GM18508 (cell line): ENCODE measurements at regions not wholly inside any gene's neighbourhood (a gene's known extent, or its start where the extent isn't known, plus 50 kb on each side); places are given as distances from the start of the nearest gene placed in this dataset.
A peak's percentile ranks its signal among the peaks of the same experiment; 100 is the strongest.
"Not testable (repeated sequence)": the region's sequence is repeated elsewhere in the genome, so short reads cannot be mapped to it uniquely, and the experiment has no call there.

Experiments used
- ATAC-seq: cut with Tn5 transposase; IDR thresholded peaks from one replicate; pipeline ENCODE4 v1.9.1; 2021; ENCODE audit warnings: moderate number of reproducible peaks; ENCODE audit not compliant: insufficient read depth, unreplicated experiment

DNA sequence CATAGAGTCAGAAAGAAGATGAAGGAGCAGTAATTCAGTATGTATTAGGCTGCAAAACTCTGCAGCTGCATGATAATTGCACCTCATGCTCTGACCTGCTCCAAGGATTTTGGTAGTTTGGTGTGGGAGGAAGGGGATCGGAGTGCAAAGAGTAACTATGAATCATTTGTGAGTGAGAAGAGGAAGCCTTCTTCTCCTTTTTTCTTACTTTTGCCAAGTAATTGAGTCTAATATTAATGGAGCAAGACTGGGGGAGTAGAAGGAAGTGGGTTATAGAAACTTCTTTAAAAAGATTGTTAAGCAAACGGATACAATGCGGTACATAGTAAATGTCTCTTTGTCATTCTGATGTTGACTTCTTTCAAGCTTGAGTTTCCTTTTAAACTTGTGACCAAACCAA is 276.5 kb downstream of the EDEM1 start:
- ATAC-seq = no peak

DNA sequence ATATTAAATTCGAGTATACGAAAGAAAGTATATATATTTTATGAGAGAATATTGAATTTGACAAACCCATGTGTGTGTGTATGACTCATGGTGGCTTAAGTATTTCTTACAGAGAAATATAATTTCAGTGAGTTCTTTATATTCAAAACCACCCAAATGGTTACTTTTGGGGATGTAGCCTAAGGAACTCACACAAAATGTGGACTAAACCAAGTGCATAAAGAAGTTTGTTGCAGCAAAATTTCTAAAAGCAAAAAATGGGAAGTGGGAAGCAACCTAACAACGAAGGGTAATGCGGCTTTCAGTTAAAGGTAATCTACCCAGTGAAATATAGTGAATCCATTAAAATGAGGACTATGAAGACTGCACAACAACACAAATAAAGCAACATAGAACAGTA is 277.1 kb downstream of the EDEM1 start:
- ATAC-seq = no peak

DNA sequence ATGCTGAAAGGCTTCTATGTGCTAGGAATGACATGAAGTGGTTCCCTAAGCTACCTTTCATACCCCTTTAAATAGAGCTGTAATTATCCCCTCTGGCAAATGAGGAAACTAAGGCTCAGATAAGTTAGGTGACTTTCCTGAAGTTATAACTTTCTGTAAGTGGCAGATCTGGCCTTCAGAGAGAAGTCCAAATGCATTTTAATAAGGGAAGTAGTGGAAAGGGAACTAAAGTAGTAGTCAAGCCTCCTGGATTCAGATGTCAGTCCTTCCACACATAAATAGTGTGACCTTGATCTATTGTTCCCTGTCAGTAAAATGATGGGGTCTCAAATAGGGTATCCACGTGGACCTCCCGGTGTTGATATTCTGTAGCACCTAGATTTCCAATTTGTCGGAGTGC is 277.7 kb downstream of the EDEM1 start:
- no peak for ATAC-seq

DNA sequence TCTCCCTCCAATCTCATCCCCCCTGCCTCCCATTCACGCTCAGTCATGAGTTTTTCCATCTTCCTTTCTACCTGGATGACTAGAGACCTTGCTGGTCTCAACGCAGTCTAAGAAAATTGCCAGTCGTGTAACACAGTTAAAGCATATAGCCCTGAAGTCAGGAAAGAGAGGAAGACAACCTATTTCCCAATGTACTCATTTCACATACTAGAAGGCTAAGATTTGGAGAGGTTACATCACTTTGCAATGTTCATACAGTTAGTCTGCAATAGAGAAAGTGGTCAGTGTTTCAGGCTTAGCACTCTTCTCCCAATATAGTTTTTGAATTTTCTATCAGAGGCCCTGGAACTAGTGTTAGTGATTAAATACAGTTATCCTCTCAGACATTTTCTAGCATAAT is 278.6 kb downstream of the EDEM1 start:
- ATAC-seq = no peak

DNA sequence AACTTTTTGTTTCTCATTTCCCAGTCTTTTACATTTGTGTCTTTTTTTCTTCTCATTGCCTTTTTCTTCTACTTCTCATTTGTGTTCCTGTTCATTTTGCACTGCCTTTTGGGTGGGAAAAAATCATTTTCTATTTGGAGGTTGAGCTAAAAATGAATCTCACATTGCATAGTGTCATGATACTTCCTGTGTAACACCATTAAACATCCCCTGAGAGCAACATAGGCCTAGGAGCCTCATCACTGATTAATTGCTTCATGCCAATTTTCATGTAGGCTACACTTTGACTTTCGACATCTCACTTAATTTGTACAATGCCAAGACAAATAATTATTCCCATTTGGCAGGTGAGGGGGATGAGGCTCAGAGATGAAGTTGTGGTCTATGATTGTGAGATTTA is 279.2 kb downstream of the EDEM1 start:
- ATAC-seq = no peak

DNA sequence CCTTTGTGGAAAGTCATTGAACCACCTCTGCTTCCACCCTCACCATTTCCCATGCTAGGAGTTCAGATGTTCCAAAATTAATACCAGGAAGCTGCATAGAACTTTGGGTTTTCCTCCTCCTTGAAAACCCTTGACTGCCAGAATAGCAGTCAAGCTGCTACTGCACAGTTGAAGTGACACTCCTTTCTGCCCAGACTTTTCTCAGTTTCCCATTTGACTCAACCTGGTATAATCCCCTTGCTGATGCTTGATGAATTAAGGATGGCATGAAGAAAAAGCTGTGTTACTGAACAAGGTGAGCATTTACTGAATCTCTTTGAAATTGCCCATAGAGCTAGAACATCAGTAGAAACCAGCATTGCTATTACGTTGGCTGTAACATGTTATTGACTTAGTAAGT is 286.0 kb downstream of the EDEM1 start:
- ATAC-seq = no peak

DNA sequence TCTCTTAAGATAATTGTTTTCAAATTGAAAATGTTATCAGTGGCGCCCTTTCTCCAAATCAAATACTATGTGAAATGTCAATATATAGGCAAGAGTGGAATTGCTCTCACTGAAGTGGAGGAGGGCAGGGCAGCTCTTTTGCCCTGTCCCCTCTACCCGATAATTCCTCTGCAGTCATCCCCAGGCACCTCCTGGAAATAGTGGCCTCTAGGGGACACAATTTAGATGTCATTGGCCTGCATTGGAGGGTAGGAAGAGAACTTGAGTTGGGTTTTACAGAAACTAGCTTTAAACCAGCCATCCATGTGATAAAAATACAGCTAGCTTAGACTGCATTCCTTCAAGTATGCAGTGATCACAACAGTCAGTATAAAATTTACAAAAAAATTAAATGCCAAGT is 288.9 kb downstream of the EDEM1 start:
- no peak for ATAC-seq

DNA sequence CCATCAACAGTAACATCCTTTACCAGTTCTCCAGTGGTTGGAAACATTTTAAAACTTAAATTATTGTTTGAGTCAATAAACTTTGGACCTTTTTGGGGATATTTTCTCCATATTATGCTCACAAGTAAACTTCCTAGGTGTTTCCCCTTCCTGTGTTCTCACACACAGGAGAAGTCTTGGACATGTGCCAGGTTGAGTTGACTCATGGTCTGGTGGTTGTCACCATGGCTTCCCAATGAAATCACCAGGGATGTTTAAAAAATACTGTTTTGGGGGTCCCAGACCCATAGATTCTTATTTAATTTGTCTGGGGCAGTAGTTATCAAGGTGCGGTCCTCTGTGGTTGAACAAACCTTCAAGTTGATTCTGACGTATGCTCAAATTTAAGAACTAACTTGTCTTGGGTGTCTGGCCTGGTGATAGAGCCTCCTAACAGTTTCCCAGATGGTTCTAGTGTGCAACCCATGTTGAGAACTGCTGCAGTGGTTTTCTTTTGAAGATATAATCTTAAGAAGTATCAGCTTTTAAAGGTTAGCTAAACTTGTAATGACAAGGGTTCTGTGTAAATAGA is 291.8 kb downstream of the EDEM1 start:
- ATAC-seq = no peak

DNA sequence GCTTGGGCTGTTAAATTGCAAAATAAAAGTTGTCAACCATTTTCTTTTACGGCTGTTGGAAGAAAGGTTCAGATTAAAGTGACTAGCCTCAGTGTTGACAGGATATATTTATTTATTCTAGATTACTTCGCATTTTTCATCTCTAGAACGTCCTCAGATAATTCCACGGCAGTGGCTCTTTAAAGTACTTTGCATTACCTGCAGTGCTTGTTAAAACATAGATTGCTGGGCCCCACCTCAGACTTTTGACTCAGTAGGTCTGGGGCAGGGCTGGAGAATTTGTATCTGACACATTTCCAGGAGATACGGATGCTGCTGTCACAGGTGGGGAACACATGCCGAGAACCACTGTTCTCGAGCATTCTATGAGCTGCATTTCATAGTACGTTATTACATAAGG is 292.7 kb downstream of the EDEM1 start:
- no peak for ATAC-seq

DNA sequence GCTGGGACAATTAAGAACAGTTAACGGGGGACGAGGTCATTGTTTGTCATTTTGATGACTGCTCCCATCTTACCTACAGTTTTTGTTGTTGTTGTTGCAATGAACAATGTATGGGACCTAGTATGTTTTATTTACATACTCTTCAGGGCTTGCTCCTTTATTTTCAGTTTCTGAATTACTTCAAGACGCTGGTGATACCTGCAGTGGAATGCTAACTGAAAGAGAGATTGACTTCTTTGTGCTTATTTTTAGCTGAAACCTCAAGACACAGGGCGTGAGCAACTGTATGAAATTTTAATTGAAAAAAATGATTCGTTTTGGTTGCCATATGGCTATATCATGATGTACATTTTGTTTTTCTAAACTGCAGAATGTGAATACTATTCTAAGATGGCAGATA is 297.9 kb downstream of the EDEM1 start:
- ATAC-seq = peak; percentile 33

DNA sequence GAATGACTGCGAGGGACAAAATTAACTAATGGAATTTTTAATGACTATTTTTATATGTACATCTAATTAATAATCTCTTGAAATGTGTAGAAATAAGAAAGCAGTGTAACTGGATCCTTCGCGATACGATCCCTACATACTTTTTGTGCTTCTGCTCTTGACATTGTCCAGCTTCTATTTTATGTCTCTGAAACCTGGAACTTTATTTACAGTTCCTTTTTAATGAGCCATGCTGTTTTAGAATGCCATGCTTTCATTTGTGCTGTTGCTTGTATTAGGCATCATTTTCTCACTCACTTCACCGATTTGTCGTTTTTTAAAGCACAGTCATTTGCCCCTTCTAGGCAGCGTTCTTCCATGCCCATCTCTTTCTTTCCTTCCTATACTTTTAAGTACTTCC is 301.3 kb downstream of the EDEM1 start:
- ATAC-seq = no peak

DNA sequence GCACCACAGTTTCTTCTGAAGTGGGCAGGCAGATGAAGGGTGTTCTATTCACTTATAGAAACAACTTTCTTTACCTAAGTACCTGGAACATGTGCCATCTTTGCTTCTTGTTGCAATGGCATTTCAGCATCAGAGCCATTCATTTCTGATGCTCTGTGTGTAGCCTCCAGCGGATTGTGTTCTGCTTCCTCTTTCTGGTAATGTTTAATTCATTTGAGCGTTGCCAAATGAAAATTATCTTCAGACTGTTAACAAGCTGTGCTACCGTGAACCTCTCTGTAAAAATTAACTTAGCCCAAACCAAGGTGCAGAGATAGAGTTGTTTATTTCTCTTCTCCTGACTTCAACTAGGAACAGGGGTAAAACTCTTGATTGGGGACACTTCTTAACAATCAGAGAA is 302.0 kb downstream of the EDEM1 start:
- peak; percentile 90 for ATAC-seq

DNA sequence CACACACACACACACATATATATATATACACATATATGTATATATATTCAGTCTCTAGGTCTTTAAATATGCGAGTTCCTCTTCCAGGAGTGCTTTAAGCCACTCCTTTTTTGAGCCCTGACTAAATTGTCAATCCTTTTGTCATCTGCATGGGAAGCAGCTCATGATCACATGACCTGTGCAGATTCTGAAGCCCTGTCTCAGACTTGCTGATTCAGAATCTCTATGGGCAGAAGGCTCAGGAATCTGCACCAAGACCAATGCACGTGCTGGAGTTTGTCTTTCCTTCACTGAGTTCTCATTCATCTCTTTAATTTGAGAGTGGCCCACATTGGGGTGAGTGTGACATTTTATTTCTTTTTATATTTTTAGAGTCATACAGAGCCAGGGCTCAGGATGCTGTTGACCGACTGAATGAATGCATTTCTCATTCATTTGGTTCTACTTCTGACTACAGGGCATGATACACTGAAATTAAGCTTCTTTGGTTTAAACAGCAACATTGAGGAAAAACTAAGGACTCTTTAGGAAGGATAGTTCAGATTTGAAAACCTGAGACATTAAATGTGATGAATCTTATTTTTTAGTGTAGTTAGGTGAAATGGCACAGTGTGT is 307.5 kb downstream of the EDEM1 start:
- ATAC-seq = no peak

DNA sequence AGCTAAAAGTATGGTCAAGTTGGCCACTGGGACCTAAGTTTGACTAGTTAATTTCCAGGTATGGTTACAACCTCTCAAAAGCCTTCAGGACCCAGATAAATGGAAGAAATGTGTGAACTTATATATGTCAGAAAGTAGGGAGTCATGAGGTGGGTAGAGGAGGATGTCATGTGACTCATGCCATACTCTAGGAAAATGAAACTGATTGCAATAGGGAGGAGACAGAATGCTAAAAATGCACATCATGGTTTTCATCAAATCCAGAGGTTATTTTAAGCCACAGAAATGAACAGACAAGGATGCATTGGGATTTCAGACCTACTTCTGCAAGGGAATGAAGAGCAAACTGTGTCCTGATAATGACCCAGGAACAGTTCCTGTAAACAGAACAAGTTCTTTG is 310.0 kb downstream of the EDEM1 start:
- ATAC-seq = no peak

DNA sequence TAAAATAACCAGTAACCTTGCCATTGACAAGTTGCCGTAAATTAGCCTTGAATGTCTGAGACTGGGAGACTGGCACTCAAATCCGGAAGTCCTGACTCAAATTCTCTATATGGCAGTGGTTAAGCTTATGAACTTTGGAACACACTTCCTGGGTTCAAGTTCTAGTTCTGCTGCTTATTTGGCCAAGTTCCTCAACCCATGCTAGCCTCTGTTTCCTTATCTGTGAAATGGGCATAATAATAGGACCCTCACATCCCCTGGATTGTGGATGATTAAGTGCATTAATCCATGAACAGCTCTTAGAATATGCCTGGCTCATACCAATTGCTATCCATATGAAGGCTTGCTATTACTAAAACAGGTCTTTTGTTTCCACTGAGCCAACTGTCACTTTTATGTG is 311.5 kb downstream of the EDEM1 start:
- peak; percentile 17 for ATAC-seq

DNA sequence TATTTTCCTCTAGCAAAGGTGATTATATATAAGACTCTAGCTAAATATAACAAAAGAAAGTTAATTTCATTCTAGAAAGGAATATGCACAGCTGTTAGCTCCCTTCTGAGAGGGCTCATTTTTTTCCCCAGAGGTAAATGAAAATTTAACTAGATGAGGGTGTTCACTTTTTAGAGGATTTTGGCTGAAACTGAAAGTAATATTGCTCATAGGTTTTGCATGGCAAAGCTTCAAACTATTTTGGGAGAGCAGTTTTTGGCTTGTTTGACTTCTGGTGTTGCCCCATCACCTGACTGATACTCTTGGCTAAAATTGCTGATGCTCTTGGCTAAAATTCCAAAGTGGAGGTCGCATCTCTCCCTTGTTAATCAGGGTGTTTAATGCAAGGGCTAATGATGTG is 311.9 kb downstream of the EDEM1 start:
- peak; percentile 95 for ATAC-seq

DNA sequence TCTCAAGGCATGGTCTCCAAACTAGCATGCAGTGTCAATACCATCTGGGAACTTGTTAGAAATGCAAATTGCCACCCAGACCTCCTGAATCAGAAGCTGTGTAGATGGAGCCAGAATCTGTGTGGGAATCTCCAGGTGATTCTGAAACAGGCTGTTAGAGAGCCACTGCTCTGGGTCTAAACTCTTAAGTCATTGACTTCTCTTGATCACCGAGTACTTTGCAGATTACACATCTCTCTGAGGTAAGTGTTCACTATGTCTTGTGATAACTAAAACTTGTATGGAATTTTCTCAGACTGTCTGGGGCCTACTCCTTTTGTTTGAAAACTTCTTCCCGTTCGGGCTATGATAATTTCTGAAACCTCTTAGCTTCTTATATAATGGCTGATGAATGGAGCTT is 315.6 kb downstream of the EDEM1 start:
- no peak for ATAC-seq

DNA sequence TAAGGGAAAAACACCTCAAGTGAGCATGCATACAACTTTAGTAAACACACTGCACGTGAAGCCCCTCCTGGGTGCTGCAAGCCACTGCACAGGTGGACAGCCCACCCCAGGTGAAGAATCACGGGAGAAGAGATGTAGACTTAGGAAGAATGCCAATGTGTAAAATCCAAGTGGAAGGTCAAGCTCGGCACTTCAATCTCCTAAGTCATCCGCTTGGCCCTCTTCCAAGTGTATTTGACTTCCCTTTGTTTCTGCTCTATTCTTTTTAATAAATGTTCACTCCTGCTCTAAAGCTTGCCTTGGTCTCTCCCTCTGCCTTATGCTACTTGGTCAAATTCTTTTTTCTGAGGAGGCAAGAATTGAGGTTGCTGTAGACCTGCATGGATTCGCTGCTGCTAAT is 316.6 kb downstream of the EDEM1 start:
- ATAC-seq = no peak

DNA sequence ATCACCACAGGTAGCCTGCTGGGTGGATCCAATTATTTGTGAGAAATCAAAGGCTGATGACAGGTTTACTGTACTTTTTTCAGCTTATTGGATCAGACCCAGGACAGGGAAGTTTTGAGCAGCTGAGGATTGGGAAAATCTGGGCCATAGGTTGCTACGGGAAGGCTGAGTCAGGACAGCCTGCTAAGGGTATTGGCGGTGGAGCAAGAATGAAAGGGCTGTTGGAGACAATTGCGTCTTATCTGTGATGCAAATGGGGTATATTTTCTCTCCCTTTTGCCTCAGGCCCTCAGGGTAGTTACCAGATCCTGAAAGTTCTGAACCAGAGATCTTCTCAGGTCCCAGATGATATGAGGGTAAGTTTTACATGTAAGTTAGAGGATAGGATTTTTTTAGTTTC is 317.7 kb downstream of the EDEM1 start:
- no peak for ATAC-seq

DNA sequence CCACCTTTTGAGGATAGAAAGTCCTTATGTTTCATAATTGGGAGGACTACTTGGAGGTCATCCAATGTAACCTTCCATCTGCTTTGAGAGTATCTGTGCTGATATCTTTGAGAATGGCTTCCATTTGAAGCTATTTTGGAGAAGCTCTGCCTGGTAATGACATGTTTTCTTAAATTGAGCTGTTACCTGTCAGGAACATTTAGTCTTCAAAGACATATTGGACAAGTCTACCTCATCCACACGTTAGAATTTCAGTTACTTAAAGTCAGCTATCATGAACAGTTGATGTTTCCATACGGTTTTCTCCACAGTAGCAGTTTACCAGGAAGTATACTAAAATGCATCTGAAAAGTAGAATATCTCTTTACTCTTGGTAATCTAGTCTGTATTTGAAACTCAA is 318.5 kb downstream of the EDEM1 start:
- no peak for ATAC-seq

DNA sequence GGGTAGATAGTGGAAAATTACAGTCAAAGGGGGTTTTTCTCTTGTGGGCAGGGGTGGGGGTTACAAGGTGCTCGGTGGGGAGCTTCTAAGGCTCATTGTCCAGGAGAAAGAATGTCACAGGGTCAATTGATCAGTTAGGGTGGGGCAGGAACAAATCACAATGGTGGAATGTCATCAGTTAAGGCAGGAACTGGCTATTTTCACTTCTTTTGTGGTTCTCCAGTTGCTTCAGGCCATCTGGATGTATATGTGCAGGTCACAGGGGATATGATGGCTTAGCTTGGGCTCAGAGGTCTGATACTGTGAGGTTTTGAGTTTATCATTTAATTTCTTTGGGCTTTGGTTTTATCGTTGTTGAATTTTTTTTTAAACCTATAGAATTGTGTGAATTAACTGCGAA is 321.4 kb downstream of the EDEM1 start:
- ATAC-seq = not testable (repeated sequence)

DNA sequence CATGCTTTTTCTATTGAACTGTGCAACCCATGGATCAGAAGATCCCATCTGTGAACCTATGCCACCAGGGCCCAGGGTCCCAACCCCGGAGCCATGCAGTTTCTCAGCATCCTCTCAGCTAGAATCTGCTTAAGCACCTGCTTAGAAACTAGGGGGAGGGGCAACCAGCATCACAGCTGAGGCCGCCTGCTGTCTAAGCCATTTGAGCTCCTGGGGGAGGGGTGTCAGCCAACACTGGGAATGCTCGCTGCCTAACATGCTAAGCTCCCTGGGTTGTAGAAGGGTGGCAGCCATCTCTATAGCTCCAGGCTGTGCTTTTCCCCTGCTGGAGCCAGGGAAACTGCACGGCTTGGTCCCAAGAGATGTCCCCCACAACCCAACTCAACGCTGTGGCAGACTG is 322.8 kb downstream of the EDEM1 start:
- ATAC-seq = no peak

DNA sequence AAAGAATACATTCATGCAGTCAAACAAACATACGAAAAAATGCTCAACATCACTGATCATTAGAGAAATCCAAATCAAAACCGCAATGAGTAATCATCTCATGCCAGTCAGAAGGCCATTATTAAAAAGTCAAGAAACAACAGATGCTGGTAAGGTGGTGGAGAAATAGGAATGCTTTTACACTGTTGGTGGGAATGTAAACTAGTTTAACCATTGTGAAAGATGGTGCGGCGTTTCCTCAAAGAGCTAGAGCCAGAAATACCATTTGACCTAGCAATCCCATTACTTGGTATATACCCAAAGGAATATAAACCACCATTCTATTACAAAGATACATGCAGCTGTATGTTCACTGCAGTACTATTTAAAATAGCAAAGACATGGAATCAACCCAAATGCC is 330.4 kb downstream of the EDEM1 start:
- no peak for ATAC-seq
